Neural progenitor cell (in vitro differentiated cells): ENCODE measurements at regions not wholly inside any gene's neighbourhood (a gene's known extent, or its start where the extent isn't known, plus 50 kb on each side); places are given as distances from the start of the nearest gene placed in this dataset.

Experiments
- CTCF ChIP-seq: fragments of 200-600 bp; sonication (generic); IDR thresholded peaks from 2 replicates; pipeline ENCODE4 v1.5.1; 2017; ENCODE audit warnings: antibody characterized with exemption, mild to moderate bottlenecking
- EZH2 ChIP-seq: fragments of 200-600 bp; sonication (generic); IDR thresholded peaks from 2 replicates; pipeline ENCODE4 v1.6.1; 2017; ENCODE audit warnings: antibody characterized with exemption, mild to moderate bottlenecking, moderate library complexity

- TF ChIP-seq CTCF: no peak
- TF ChIP-seq EZH2: no peak
These were observed 106.3 kb upstream of the GDF10 start for GRCh38 chr10:47193666-47194065.
